H1 (cell line): ENCODE measurements at regions not wholly inside any gene's neighbourhood (a gene's known extent, or its start where the extent isn't known, plus 50 kb on each side); places are given as distances from the start of the nearest gene placed in this dataset.
A peak's percentile ranks its signal among the peaks of the same experiment; 100 is the strongest.

Experiments
- CTCF ChIA-PET: fragments of 300-600 bp; sonication (Branson Sonifier 250); formaldehyde crosslinking; loops from one replicate; lab custom pipeline; 2021; ENCODE audit not compliant: partially characterized antibody; lab: Charles Lee
- POLR2A ChIA-PET: fragments of 300-600 bp; sonication (Branson Sonifier 250); formaldehyde crosslinking; loops from one replicate; lab custom pipeline; 2021; ENCODE audit warnings: inconsistent platforms; ENCODE audit not compliant: partially characterized antibody; lab: Charles Lee
- DNase-seq, 2 experiments: peaks; one replicate each; pipeline versions ENCODE4 v3.0.0 to v3.0.0-alpha.2; 2010 to 2022; ENCODE audit warnings: low spot score in 2 of 2, low read depth in 1 of 2, mixed read lengths in 1 of 2
- FAIRE-seq: peaks from 2 replicates; lab custom pipeline; 2011; peaks lifted over from hg19 to GRCh38; lab: Jason Lieb, UNC
- H2AFZ ChIP-seq: 2 replicates; pipeline ENCODE4 v1.8.1; 2012; ENCODE audit warnings: low read length, inconsistent platforms
- H2AK5ac ChIP-seq: 2 replicates; pipeline ENCODE4 v1.6.1; 2013; ENCODE audit warnings: low read depth, low read length
- H2BK120ac ChIP-seq: replicated peaks from 2 replicates; pipeline ENCODE3; 2013; ENCODE audit warnings: low read depth, low read length, inconsistent platforms
- H2BK12ac ChIP-seq: 2 replicates; pipeline ENCODE4 v1.6.1; 2013; ENCODE audit warnings: low read depth, low read length
- H2BK15ac ChIP-seq: 2 replicates; pipeline ENCODE4 v1.6.1; 2013; ENCODE audit warnings: low read length
- H2BK20ac ChIP-seq: 2 replicates; pipeline ENCODE4 v1.6.1; 2013; ENCODE audit warnings: low read length
- H2BK5ac ChIP-seq: 2 replicates; pipeline ENCODE4 v1.6.1; 2013; ENCODE audit warnings: low read depth, low read length
- H3K14ac ChIP-seq: 2 replicates; pipeline ENCODE4 v1.6.1; 2013; ENCODE audit warnings: inconsistent platforms; ENCODE audit not compliant: insufficient read length
- H3K18ac ChIP-seq: 2 replicates; pipeline ENCODE4 v1.6.1; 2013; ENCODE audit warnings: low read length; ENCODE audit errors: extremely low read depth
- H3K23ac ChIP-seq: 2 replicates; pipeline ENCODE4 v1.6.1; 2013; ENCODE audit warnings: inconsistent platforms; ENCODE audit not compliant: insufficient read length
- H3K23me2 ChIP-seq: 2 replicates; pipeline ENCODE4 v1.6.1; 2013; ENCODE audit warnings: low read depth, low read length
- H3K27ac ChIP-seq: 2 replicates; pipeline ENCODE4 v1.6.1; 2011; ENCODE audit warnings: low read depth, low read length, inconsistent platforms
- H3K27me3 ChIP-seq, 4 experiments: replicated peaks in 1 of 4; 1 replicate in 1 of 4; 2 replicates in 3 of 4; pipeline versions ENCODE4 v1.6.1 to v1.8.1; 2011 to 2013; ENCODE audit warnings: low read length in 3 of 4, mild to moderate bottlenecking in 3 of 4, inconsistent platforms in 2 of 4, mixed read lengths in 2 of 4, moderate library complexity in 1 of 4; ENCODE audit not compliant: control insufficient read depth in 3 of 4, insufficient read depth in 3 of 4; ENCODE audit errors: extremely low read depth in 1 of 4
- H3K36me3 ChIP-seq, 4 experiments: 2 replicates each; pipeline versions ENCODE4 v1.6.1 to v1.8.1; 2011 to 2013; ENCODE audit warnings: mild to moderate bottlenecking in 4 of 4, low read length in 3 of 4, moderate library complexity in 2 of 4, control low read depth in 1 of 4, inconsistent platforms in 1 of 4; ENCODE audit not compliant: insufficient read depth in 4 of 4, control insufficient read depth in 2 of 4
- H3K4ac ChIP-seq: replicated peaks from 2 replicates; pipeline ENCODE3; 2013; ENCODE audit warnings: low read length, low read depth, mixed read lengths, inconsistent platforms; ENCODE audit not compliant: insufficient read length
- H3K4me1 ChIP-seq, 4 experiments: replicated peaks in 1 of 4; 1 replicate in 1 of 4; 2 replicates in 3 of 4; pipeline versions ENCODE4 v1.6.1 to v1.8.1; 2011 to 2013; ENCODE audit warnings: low read length in 3 of 4, inconsistent platforms in 2 of 4, mixed read lengths in 1 of 4; ENCODE audit not compliant: insufficient read depth in 4 of 4, control insufficient read depth in 3 of 4
- H3K4me2 ChIP-seq, 2 experiments: 2 replicates each; pipeline versions ENCODE4 v1.6.1 to v1.8.1; 2011 to 2013; ENCODE audit warnings: low read depth in 2 of 2, low read length in 2 of 2, control low read depth in 1 of 2, inconsistent platforms in 1 of 2, mild to moderate bottlenecking in 1 of 2; ENCODE audit not compliant: insufficient read depth in 1 of 2
- H3K4me3 ChIP-seq, 4 experiments: fragments of 200-600, 300-600 bp in 1 of 4; sonication (generic), shearing (Covaris generic), sonication (Bioruptor Twin) in 1 of 4; 2 replicates each; pipeline versions ENCODE4 v1.5.1 to v1.8.1; 2011 to 2016; ENCODE audit warnings: low read length in 4 of 4, low read depth in 3 of 4, control low read depth in 2 of 4, inconsistent platforms in 2 of 4, mild to moderate bottlenecking in 2 of 4, mixed read lengths in 1 of 4, moderate library complexity in 1 of 4; ENCODE audit not compliant: insufficient read depth in 2 of 4; ENCODE audit errors: extremely low read depth in 1 of 4
- H3K56ac ChIP-seq: replicated peaks from 2 replicates; pipeline ENCODE3; 2013; ENCODE audit warnings: low read depth, mild to moderate bottlenecking, mixed read lengths, low read length, inconsistent platforms; ENCODE audit not compliant: insufficient read length
- H3K79me1 ChIP-seq: 2 replicates; pipeline ENCODE4 v1.6.1; 2013; ENCODE audit warnings: low read depth, low read length, control low read depth
- H3K79me2 ChIP-seq, 2 experiments: 2 replicates each; pipeline versions ENCODE4 v1.6.1 to v1.8.1; 2012 to 2013; ENCODE audit warnings: low read length in 2 of 2, mild to moderate bottlenecking in 2 of 2, inconsistent platforms in 1 of 2; ENCODE audit not compliant: insufficient read depth in 2 of 2, control insufficient read depth in 1 of 2
- H3K9ac ChIP-seq, 4 experiments: replicated peaks in 1 of 4; 1 replicate in 1 of 4; 2 replicates in 3 of 4; pipeline versions ENCODE4 v1.6.1 to v1.8.1; 2011 to 2013; ENCODE audit warnings: low read depth in 3 of 4, low read length in 3 of 4, control low read depth in 2 of 4, mild to moderate bottlenecking in 2 of 4, moderate library complexity in 2 of 4, inconsistent platforms in 1 of 4; ENCODE audit errors: extremely low read depth in 1 of 4
- H3K9me3 ChIP-seq, 2 experiments: 2 replicates each; pipeline versions ENCODE4 v1.6.1 to v1.8.1; 2012 to 2013; ENCODE audit warnings: mild to moderate bottlenecking in 2 of 2, moderate library complexity in 2 of 2, control low read depth in 1 of 2, inconsistent platforms in 1 of 2, low read depth in 1 of 2, low read length in 1 of 2, mixed read lengths in 1 of 2; ENCODE audit not compliant: insufficient read depth in 2 of 2
- H4K20me1 ChIP-seq, 2 experiments: replicated peaks in 1 of 2; 2 replicates each; pipeline versions ENCODE3 to v1.8.1; 2011 to 2013; ENCODE audit warnings: inconsistent platforms in 2 of 2, low read length in 2 of 2, mild to moderate bottlenecking in 1 of 2; ENCODE audit not compliant: insufficient read depth in 2 of 2, control insufficient read depth in 1 of 2
- H4K5ac ChIP-seq: 2 replicates; pipeline ENCODE4 v1.6.1; 2013; ENCODE audit warnings: low read length, low read depth, mixed read lengths, inconsistent platforms; ENCODE audit not compliant: insufficient read length
- H4K8ac ChIP-seq: 2 replicates; pipeline ENCODE4 v1.8.0; 2013; ENCODE audit warnings: mild to moderate bottlenecking, moderate library complexity, low read length, inconsistent platforms; ENCODE audit not compliant: insufficient read depth; ENCODE audit errors: extremely low read depth
- H4K91ac ChIP-seq: replicated peaks from 2 replicates; pipeline ENCODE3; 2013; ENCODE audit warnings: low read length, mixed read lengths, inconsistent platforms; ENCODE audit not compliant: insufficient read length
- ASH2L ChIP-seq: fragments of 200-600, 300-600 bp; sonication (generic); IDR thresholded peaks from one replicate; pipeline ENCODE4 v1.7.1; 2017; ENCODE audit warnings: low read length
- ATF2 ChIP-seq: IDR thresholded peaks from 2 replicates; pipeline ENCODE4 v1.6.1; 2012; ENCODE audit warnings: low read length, inconsistent platforms
- ATF3 ChIP-seq: IDR thresholded peaks from 2 replicates; pipeline ENCODE4 v1.6.1; 2011; ENCODE audit warnings: low read depth, mild to moderate bottlenecking, low read length; ENCODE audit not compliant: insufficient read depth
- CHD1 ChIP-seq: IDR thresholded peaks from 2 replicates; pipeline ENCODE4 v1.6.1; 2012; ENCODE audit warnings: low read depth, low read length, improper control_type of control experiment
- CREB1 ChIP-seq: IDR thresholded peaks from 2 replicates; pipeline ENCODE4 v1.6.1; 2012; ENCODE audit warnings: inconsistent platforms
- EGR1 ChIP-seq: IDR thresholded peaks from 2 replicates; pipeline ENCODE4 v1.6.1; 2011; ENCODE audit warnings: low read depth, low read length, borderline replicate concordance
- POLR2AphosphoS5 ChIP-seq: IDR thresholded peaks from 2 replicates; pipeline ENCODE4 v1.6.1; 2011; ENCODE audit warnings: low read depth, low read length
- RAD21 ChIP-seq, 2 experiments: IDR thresholded peaks in 1 of 2; conservative IDR thresholded peaks in 1 of 2; 2 replicates each; pipeline ENCODE4 v1.6.1; 2011; ENCODE audit warnings: low read depth in 2 of 2, low read length in 2 of 2, improper control_type of control experiment in 1 of 2, inconsistent platforms in 1 of 2, mild to moderate bottlenecking in 1 of 2, moderate library complexity in 1 of 2
- SIX5 ChIP-seq: IDR thresholded peaks from 2 replicates; pipeline ENCODE4 v1.6.1; 2011; ENCODE audit warnings: mild to moderate bottlenecking, low read depth, low read length
- SP1 ChIP-seq: IDR thresholded peaks from 2 replicates; pipeline ENCODE4 v1.6.1; 2011; ENCODE audit warnings: low read depth, low read length
- SP2 ChIP-seq: IDR thresholded peaks from 2 replicates; pipeline ENCODE4 v1.6.1; 2012; ENCODE audit warnings: mild to moderate bottlenecking, low read length, inconsistent platforms
- SP4 ChIP-seq: IDR thresholded peaks from 2 replicates; pipeline ENCODE4 v1.6.1; 2012; ENCODE audit warnings: low read length, inconsistent platforms
- SRF ChIP-seq: IDR thresholded peaks from 2 replicates; pipeline ENCODE4 v1.6.1; 2011; ENCODE audit warnings: mild to moderate bottlenecking, low read depth, low read length, moderate library complexity
- WGBS, 2 experiments: shearing (Covaris generic) in 1 of 2; methylation state at CpG; one replicate each; pipeline versions ENCODE4 v1.1.6 to v1.1.7; 2013 to 2015; ENCODE audit warnings: low lambda C conversion rate in 2 of 2, mixed read lengths in 2 of 2, inconsistent platforms in 1 of 2, low coverage in 1 of 2, missing lambda C conversion rate in 1 of 2; ENCODE audit not compliant: insufficient replicate concordance in 2 of 2, insufficient coverage in 1 of 2, insufficient read length in 1 of 2; ENCODE audit errors: extremely low coverage in 1 of 2, missing lambda C conversion rate in 1 of 2; 5-methylcytosine and 5-hydroxymethylcytosine counted together

GRCh38 chr11:116263019-116263418, 509.8 kb downstream of the BUD13 start:
- Histone ChIP-seq H3K79me2 (no peaks in the 10 kb centered on the region), H3K56ac (no peak overlapping the region), H3K23me2 (no peaks in the 10 kb centered on the region), H3K4me3 (no peak overlapping the region), H2BK15ac (no peak overlapping the region), H3K18ac (0 out of 2 replicates have a peak overlapping the region, but pooled peaks have one; percentile 29), H2BK120ac (no peak overlapping the region), H3K4me2 (no peak overlapping the region), H3K27me3 (0 out of 7 replicates have a peak, but pooled peaks cover 0 to 2% (median 0%) of the 10 kb centered on the region in 4 experiments), H3K4ac (no peak overlapping the region), H3K23ac (no peak overlapping the region), H3K27ac (no peak overlapping the region), H4K8ac (no peak overlapping the region), H3K9ac (no peak overlapping the region), H2AK5ac (no peak overlapping the region), H3K9me3 (no peaks in the 10 kb centered on the region), H4K20me1 (no peaks in the 10 kb centered on the region), H3K36me3 (no peaks in the 10 kb centered on the region), H3K14ac (no peak overlapping the region), H2AFZ (no peak overlapping the region), H3K4me1 (peaks cover 0 to 8% (median 4%) of the 10 kb centered on the region in 4 experiments; a peak in 4 of 7 replicates), H2BK5ac (no peak overlapping the region), H2BK12ac (no peak overlapping the region), H3K79me1 (no peaks in the 10 kb centered on the region), H4K91ac (no peak overlapping the region), H2BK20ac (no peak overlapping the region), H4K5ac (no peak overlapping the region)
- POLR2A ChIA-PET: no interaction called here
- 68% methylated on average over 3 of the region's 3 CpGs; no CpG with 5 or more reads in 1 of the 2 experiments for whole genome bisulfite sequencing, 2 experiments
- DNase-seq (no peak), FAIRE-seq (no peak)
- CTCF ChIA-PET: interaction anchor here (0.7 to 1.4 kb wide), 5 partner anchors 10 to 52 kb away, joined by 3 to 4 read pairs (median 3); no protein-coding TSS in a partner anchor
- no peak for TF ChIP-seq SP4
- TF ChIP-seq ATF3: no peak
- TF ChIP-seq SRF: no peak
- no peak for TF ChIP-seq POLR2AphosphoS5
- no peak for TF ChIP-seq CHD1
- TF ChIP-seq CREB1: no peak
- TF ChIP-seq SP1: no peak
- TF ChIP-seq RAD21 (IDR thresholded peaks at IDR 0.05 in 1 of 2, conservative IDR thresholded peaks at IDR 0.05 in 1 of 2; ENCODE audit: low read depth in 2 of 2, low read length in 2 of 2): no peak
- TF ChIP-seq SIX5: no peak
- no peak for TF ChIP-seq SP2
- TF ChIP-seq ASH2L: no peak
- TF ChIP-seq EGR1: no peak
- TF ChIP-seq ATF2: no peak
